Fibroblast of villous mesenchyme (primary cell): ENCODE measurements at regions not wholly inside any gene's neighbourhood (a gene's known extent, or its start where the extent isn't known, plus 50 kb on each side); places are given as distances from the start of the nearest gene placed in this dataset.
"Not testable (repeated sequence)": the region's sequence is repeated elsewhere in the genome, so short reads cannot be mapped to it uniquely, and the experiment has no call there.

Experiments used
- DNase-seq: peaks from one replicate; pipeline ENCODE4 v3.0.0-alpha.2; 2010; ENCODE audit warnings: low read depth
- H3K4me3 ChIP-seq: 2 replicates; pipeline ENCODE4 v1.5.1; 2011; ENCODE audit warnings: low read depth, mild to moderate bottlenecking, low read length
- CTCF ChIP-seq: IDR thresholded peaks from 2 replicates; pipeline ENCODE4 v1.5.1; 2012; ENCODE audit warnings: low read depth, mild to moderate bottlenecking, low read length; ENCODE audit not compliant: insufficient read depth

GRCh38 chr4:121616449-121616848 lies 80.3 kb downstream of the ANXA5 start:
- H3K4me3 ChIP-seq, DNase-seq: not testable (repeated sequence)

GRCh38 chr4:121614101-121614500 lies 82.7 kb downstream of the ANXA5 start:
- no peak for TF ChIP-seq CTCF
- no peak overlapping the region for H3K4me3 ChIP-seq
- no peak for DNase-seq

GRCh38 chr4:121599049-121599448 lies 97.7 kb downstream of the ANXA5 start:
- no peak for TF ChIP-seq CTCF
- no peak overlapping the region for H3K4me3 ChIP-seq
- DNase-seq: peak; percentile 8

GRCh38 chr4:121597346-121597934 lies 99.3 kb downstream of the ANXA5 start:
- TF ChIP-seq CTCF: no peak
- no peak for DNase-seq
- H3K4me3 ChIP-seq: no peak overlapping the region

- peak; percentile 49 for DNase-seq
- no peak for TF ChIP-seq CTCF
- H3K4me3 ChIP-seq: no peak overlapping the region
Measured at GRCh38 chr4:121594796-121595526, 101.8 kb downstream of the ANXA5 start.

GRCh38 chr4:121593760-121594159 lies 103.0 kb downstream of the ANXA5 start:
- no peak for DNase-seq
- TF ChIP-seq CTCF: no peak
- no peak overlapping the region for H3K4me3 ChIP-seq

- not testable (repeated sequence) for H3K4me3 ChIP-seq, DNase-seq
Measured at GRCh38 chr4:121592257-121592656, 104.5 kb downstream of the ANXA5 start.

GRCh38 chr4:121584836-121585235 lies 111.9 kb downstream of the ANXA5 start:
- no peak overlapping the region for H3K4me3 ChIP-seq
- no peak for DNase-seq
- TF ChIP-seq CTCF: no peak
